HG02763 (cell line): ENCODE measurements at regions not wholly inside any gene's neighbourhood (a gene's known extent, or its start where the extent isn't known, plus 50 kb on each side); places are given as distances from the start of the nearest gene placed in this dataset.

Source experiments
- ATAC-seq: cut with Tn5 transposase; IDR thresholded peaks from one replicate; pipeline ENCODE4 v1.9.1; 2021; ENCODE audit warnings: mild to moderate bottlenecking, moderate library complexity; ENCODE audit not compliant: unreplicated experiment

- ATAC-seq = no peak
Measured at GRCh38 chr2:66930339-66931220, 466.6 kb upstream of the ETAA1 start.

- no peak for ATAC-seq
Measured at GRCh38 chr2:66938471-66938967, 458.6 kb upstream of the ETAA1 start.

- no peak for ATAC-seq
Measured at GRCh38 chr2:66940080-66940479, 457.1 kb upstream of the ETAA1 start.

- no peak for ATAC-seq
Measured at GRCh38 chr2:66948234-66948633, 448.9 kb upstream of the ETAA1 start.

- ATAC-seq = no peak
Measured at GRCh38 chr2:66957198-66957597, 439.9 kb upstream of the ETAA1 start.

- no peak for ATAC-seq
Measured at GRCh38 chr2:66957677-66958076, 439.5 kb upstream of the ETAA1 start.

GRCh38 chr2:66960161-66960560 is 437.0 kb upstream of the ETAA1 start:
- no peak for ATAC-seq

- no peak for ATAC-seq
Measured at GRCh38 chr2:66962716-66963115, 434.4 kb upstream of the ETAA1 start.

GRCh38 chr2:66966631-66967030 is 430.5 kb upstream of the ETAA1 start:
- no peak for ATAC-seq

GRCh38 chr2:66968946-66969345 is 428.2 kb upstream of the ETAA1 start:
- ATAC-seq = no peak

GRCh38 chr2:66981074-66981473 is 416.1 kb upstream of the ETAA1 start:
- ATAC-seq = no peak

GRCh38 chr2:66982766-66983165 is 414.4 kb upstream of the ETAA1 start:
- ATAC-seq = no peak

- ATAC-seq = no peak
Measured at GRCh38 chr2:66984864-66985263, 412.3 kb upstream of the ETAA1 start.

- ATAC-seq = no peak
Measured at GRCh38 chr2:66985906-66986305, 411.2 kb upstream of the ETAA1 start.

- no peak for ATAC-seq
Measured at GRCh38 chr2:66987733-66988132, 409.4 kb upstream of the ETAA1 start.

- ATAC-seq = no peak
Measured at GRCh38 chr2:66994654-66995053, 402.5 kb upstream of the ETAA1 start.

GRCh38 chr2:66995636-66996035 is 401.5 kb upstream of the ETAA1 start:
- ATAC-seq = no peak

GRCh38 chr2:67002618-67003371 is 394.3 kb upstream of the ETAA1 start:
- ATAC-seq = no peak

GRCh38 chr2:67006373-67006960 is 390.7 kb upstream of the ETAA1 start:
- ATAC-seq = no peak

GRCh38 chr2:67008155-67008554 is 389.0 kb upstream of the ETAA1 start:
- no peak for ATAC-seq

- ATAC-seq = no peak
Measured at GRCh38 chr2:67012165-67012564, 385.0 kb upstream of the ETAA1 start.

GRCh38 chr2:67013821-67014220 is 383.3 kb upstream of the ETAA1 start:
- no peak for ATAC-seq
